GM19025 (cell line): ENCODE measurements at regions not wholly inside any gene's neighbourhood (a gene's known extent, or its start where the extent isn't known, plus 50 kb on each side); places are given as distances from the start of the nearest gene placed in this dataset.
"Not testable (repeated sequence)": the region's sequence is repeated elsewhere in the genome, so short reads cannot be mapped to it uniquely, and the experiment has no call there.

ENCODE experiments used
- ATAC-seq: cut with Tn5 transposase; IDR thresholded peaks from one replicate; pipeline ENCODE4 v1.9.1; 2021; ENCODE audit warnings: mild to moderate bottlenecking, low read depth, moderate library complexity; ENCODE audit not compliant: unreplicated experiment

GRCh38 chr3:101994386-101994785 lies 145.1 kb downstream of the NFKBIZ start:
- ATAC-seq, result no peak

- no peak for ATAC-seq
Observed at GRCh38 chr3:101995371-101996046, 146.2 kb downstream of the NFKBIZ start.

DNA sequence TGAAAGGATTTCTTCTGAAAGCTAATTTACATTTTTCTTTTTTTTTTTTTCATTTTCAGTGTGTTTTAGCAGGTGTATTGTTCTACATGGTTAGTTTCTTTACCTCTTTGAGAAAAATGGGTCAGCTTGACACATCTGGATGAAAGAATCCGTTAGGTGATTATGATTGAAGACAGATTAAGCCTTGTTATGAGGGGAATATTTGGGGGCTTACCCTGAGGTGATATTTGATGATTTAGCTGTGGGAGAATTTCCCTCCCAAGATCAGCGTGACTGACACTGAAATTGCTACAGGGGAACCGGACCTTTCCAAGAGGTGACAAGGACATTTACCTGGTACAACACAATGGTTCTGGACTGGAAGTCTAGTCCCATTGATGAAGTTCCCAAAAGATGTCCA lies 147.5 kb downstream of the NFKBIZ start:
- ATAC-seq, result no peak

DNA sequence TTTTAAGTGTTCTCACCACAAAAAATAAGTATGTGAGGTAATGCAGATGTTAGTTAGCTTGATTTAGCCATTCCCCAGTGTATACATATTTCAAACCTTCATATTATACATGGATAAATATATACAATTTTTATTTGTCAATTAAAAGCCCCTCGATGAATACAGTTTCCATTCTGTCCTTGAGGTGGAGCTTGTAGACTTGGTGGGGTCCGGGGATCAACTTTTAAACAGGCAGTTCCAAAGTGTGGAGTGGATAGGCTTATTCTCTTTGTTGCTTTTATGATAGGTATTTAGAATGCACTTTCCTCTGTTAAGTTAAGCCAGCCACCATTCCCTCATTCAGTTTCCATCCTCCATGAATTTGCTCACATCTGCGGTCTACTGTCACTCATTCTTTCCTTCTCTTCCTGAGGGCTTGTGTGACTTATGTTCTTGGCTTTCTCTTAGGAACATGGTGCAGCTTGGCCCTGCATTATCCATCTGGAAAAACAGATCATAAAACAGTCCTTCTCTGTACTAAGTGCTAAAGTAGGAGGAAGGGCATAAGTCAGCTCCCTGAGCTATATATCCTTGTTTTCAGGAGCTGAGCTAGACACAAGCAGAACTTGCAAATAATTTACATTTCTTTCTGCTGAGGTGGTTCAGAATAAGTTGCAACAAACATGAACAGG lies 149.1 kb downstream of the NFKBIZ start:
- ATAC-seq, result no peak

DNA sequence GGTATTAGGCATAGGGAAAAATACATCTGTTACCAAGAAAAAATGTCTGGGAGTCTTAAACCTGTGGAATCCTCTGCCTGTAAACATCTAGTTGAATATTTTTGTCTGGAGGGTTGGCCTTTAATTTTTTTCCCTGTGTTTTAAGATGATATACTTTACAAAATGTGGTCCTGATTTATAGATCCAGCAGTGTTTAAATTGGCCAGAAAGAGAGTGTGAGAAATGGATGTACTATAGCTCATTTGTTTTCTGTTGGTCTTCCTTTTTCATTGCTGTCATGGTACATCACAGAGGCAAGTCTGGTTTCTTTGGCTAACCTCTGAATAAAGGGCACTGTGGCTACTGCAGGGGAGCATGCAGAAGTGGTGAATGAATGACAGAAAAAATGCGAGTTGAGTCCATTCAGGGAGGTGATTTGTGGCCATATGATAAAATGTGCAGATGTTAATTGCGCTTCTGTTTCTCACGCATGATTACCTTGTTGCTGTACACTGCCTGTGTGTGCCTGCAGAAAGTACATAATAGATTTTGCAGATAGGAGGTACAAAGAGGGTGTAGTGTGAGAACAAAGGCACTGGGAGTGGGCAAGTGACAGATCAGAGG lies 150.0 kb downstream of the NFKBIZ start:
- ATAC-seq, result no peak

- no peak for ATAC-seq
Observed at GRCh38 chr3:102000620-102001209, 151.4 kb downstream of the NFKBIZ start.

DNA sequence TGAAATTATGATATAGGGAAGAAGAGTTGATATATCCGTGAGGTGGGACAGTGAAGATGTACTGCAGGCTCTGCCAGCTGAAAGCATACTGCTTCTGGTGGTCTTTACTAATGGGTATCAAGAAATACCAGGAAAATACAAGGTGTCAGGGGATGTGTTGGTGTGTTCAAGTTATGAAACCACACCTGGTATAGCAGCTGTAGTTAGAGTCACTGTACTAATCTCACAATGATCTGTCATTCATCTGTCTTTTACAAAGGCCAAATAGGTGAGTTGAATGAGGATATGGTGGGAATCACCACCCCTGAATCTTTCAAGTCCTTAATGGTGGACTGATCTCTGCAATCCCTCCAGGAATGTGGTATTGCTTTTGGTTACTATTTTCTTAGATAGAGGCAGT lies 152.7 kb downstream of the NFKBIZ start:
- ATAC-seq, result no peak

DNA sequence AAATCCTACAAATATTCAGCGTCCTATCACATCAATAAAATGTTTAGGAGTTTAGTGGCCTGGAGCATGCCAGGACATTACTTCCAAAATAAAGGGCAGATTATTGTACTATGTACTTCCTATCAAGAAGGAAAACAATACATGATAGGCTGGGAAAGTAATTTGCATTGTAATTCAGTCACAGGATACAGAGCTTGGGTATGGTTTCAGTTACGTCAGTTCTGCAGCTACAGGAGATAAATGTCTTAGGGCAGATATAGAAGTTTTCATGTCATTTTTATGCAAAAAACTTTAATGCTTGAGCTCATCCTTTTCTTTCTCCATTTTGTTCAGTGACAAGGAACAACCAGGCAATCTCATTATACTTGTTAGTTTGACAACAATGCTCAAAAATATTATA lies 155.2 kb downstream of the NFKBIZ start:
- no peak for ATAC-seq

DNA sequence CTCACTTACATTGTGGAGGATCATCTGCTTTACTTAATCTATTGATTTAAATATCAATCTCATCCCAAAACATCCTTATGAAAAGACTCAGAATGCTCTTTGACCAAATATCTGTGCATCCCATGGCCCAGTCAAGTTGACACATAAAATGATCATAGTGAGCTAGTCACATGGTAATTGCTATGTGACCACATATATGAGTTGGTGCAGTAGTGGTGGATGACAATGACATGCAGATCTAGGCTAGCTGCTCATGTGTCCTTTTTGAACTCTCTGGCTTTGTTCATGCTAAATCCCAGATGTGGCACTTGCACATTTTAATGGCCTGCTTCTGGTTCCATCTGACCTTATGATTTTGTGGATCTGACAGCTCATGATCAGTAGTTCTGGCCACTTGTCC lies 156.2 kb downstream of the NFKBIZ start:
- no peak for ATAC-seq

DNA sequence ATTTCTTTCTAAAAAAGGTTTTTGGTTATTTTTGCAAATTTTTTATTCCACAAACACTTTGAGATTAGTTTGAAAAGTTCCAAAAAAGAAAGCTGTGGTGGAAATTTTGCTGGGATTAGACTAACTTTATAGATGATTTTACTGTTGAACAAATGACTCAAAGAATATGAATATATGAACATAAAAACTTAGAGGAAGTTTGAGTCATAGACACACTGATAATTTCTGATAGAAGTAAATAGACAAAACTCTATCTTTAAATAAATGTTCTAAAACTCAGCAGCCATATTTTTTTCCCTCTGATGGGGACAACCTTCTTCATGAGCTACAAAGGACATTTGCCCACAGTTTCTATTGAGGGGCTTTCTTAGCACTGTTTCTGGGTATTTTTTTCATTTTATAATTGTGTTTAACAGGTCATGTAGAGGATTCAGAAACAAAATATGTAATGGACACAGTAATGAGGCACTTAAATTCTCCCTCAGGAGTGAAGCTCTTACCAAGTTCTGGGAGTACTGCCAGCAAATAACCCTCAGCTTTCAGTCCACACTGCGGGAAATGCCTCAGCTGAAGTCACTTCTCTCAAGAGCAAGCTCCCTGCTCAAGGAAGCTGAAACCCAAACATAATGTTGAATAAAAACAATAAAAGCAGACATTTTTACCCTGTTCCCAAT lies 157.6 kb downstream of the NFKBIZ start:
- ATAC-seq, result no peak

DNA sequence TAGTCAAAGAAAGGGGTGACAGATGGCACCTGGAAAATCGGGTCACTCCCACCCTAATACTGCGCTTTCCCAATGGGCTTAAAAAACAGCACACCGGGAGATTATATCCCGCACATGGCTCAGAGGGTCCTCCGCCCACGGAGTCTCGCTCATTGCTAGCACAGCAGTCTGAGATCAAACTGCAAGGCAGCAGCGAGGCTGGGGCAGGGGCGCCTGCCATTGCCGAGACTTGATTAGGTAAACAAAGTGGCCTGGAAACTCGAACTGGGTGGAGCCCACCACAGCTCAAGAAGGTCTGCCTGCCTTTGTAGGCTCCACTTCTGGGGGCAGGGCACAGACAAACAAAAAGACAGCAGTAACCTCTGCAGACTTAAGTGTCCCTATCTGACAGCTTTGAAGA lies 159.1 kb downstream of the NFKBIZ start:
- not testable (repeated sequence) for ATAC-seq

DNA sequence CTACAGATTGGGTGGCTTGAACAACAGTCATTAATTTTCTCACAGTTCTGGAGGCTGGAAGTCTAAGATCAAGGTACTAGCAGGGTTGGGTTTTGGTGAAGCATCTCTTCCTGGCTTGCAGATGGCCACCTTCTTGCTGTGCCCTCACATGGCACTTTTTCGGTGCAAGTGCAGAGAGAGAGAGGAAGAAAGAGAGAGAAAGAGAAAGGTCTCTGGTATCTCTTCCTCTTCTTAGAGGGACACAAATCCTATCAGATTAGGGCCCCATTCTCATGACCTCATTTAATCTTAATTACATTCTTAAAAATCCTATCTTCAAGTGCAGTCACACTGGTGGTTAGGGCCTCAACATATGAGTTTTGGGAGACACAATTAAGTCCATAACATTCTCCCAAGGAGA lies 167.1 kb downstream of the NFKBIZ start:
- ATAC-seq, result no peak

GRCh38 chr3:102017784-102018183 lies 168.5 kb downstream of the NFKBIZ start:
- ATAC-seq, result no peak

DNA sequence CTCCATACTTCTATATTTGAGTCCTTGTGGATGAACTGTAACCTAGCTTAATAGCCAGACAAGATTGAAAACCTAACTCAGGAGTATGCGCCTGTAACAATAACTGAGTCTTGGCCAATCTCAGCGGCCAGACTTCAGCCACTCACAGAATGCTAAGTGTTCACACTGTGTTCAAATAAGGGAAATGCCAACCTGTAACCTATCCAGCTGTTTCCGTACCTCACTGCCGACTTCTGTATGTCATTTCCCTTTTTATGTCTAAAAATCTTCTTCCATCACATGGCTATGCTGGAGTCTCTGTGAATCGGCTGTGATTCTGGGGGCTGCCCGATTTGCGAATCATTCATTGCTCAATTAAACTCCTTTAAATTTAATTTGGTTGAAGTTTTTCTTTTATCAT lies 169.2 kb downstream of the NFKBIZ start:
- no peak for ATAC-seq

DNA sequence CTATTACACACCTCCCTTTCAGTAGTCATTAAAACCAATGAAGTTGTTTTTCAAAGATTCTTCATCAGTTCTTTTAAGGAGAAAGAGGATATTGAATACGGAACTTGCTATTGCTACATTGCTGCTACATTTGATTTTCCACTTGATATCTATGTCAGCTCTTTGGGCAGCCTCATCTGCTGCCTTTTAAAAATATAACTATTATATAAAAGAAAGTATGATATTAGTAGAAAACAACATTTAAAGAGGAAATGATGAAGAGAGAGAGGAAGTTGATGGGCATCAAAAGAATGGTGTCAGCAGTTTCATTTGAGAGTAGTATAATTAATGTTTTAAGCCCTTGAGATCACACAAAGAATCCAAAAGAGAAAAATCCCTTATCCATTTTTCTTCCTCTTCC lies 171.4 kb downstream of the NFKBIZ start:
- no peak for ATAC-seq

- ATAC-seq, result no peak
Observed at GRCh38 chr3:102024270-102024904, 175.1 kb downstream of the NFKBIZ start.

GRCh38 chr3:102025606-102026270 lies 176.4 kb downstream of the NFKBIZ start:
- no peak for ATAC-seq

DNA sequence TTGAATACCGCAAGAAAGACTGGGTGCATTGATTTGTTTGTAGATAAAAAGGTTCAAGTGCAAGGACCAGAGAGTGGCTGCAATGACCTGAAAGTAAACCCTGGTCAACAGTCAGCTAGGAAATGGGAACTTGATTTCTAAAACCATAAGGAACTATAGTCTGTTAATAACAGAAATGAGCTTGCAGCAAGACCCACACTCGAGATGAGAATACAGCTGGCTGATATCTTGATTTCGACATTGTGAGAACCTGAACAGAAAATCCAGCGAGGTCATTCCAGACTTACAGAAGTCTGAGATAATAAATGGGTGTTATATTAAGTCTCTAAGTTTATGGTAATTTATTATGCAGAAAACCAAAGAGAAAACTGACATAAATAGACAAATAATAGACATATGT lies 177.3 kb downstream of the NFKBIZ start:
- no peak for ATAC-seq

DNA sequence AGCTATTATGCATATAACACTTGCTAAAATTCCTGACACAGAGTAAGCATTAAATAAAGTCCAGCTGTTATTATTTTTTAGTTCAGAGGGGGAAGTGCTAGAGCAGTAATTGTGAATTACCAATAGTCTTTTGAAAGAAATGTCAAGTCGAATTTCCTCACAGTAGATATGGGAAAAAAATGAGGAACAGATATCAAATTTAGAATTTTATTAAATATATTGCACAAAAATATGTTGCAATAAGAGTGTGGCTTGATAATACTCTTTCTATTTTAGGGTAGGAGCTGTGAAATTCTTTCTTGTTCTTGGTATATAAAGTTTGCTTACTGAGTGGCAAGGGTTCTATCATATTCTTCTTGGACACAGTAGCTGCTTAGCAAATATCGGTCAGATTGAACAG lies 181.3 kb downstream of the NFKBIZ start:
- ATAC-seq, result no peak

- no peak for ATAC-seq
Observed at GRCh38 chr3:102031834-102032233, 182.5 kb downstream of the NFKBIZ start.
